HAP-1 (cell line): ENCODE measurements at regions not wholly inside any gene's neighbourhood (a gene's known extent, or its start where the extent isn't known, plus 50 kb on each side); places are given as distances from the start of the nearest gene placed in this dataset.

Experiments
- DNase-seq, 2 experiments: peaks; one replicate each; pipeline ENCODE4 v3.0.0-alpha.2; 2016 to 2020; ENCODE audit warnings: low spot score in 2 of 2
- H3K27me3 ChIP-seq: fragments of 250-450 bp; sonication (Bioruptor Pico); 2 replicates; pipeline ENCODE4 v1.5.1; 2020; ENCODE audit warnings: low read depth, mild to moderate bottlenecking, moderate library complexity
- H3K36me3 ChIP-seq: fragments of 250-450 bp; sonication (Bioruptor Pico); replicated peaks from 2 replicates; pipeline ENCODE4 v1.5.1; 2020; ENCODE audit warnings: mild to moderate bottlenecking
- H3K4me1 ChIP-seq: fragments of 250-450 bp; sonication (Bioruptor Pico); 2 replicates; pipeline ENCODE4 v1.5.1; 2020; ENCODE audit warnings: mild to moderate bottlenecking
- H3K4me3 ChIP-seq: fragments of 250-450 bp; sonication (Bioruptor Pico); 2 replicates; pipeline ENCODE4 v1.5.1; 2020; ENCODE audit warnings: mild to moderate bottlenecking, moderate library complexity
- H3K9me3 ChIP-seq: fragments of 250-450 bp; sonication (Bioruptor Pico); 2 replicates; pipeline ENCODE4 v1.5.1; 2020; ENCODE audit warnings: mild to moderate bottlenecking, moderate library complexity
- in situ Hi-C: fragments of 300-500 bp; cut with MboI; formaldehyde crosslinking; loops from 3 replicates; pipeline ENCODE4 v1.14.3; 2020; ENCODE audit warnings: low sequenced_read_pairs, inconsistent platforms, mixed read lengths

- Histone ChIP-seq H3K36me3 (no peaks in the 10 kb centered on the region), H3K9me3 (no peaks in the 10 kb centered on the region), H3K4me1 (no peaks in the 10 kb centered on the region), H3K27me3 (no peaks in the 10 kb centered on the region), H3K4me3 (no peak overlapping the region)
- DNase-seq = no peak
- in situ Hi-C loops = no loop called here
Observed at GRCh38 chr3:107013641-107014040, 363.6 kb upstream of the CCDC54 start.

DNA sequence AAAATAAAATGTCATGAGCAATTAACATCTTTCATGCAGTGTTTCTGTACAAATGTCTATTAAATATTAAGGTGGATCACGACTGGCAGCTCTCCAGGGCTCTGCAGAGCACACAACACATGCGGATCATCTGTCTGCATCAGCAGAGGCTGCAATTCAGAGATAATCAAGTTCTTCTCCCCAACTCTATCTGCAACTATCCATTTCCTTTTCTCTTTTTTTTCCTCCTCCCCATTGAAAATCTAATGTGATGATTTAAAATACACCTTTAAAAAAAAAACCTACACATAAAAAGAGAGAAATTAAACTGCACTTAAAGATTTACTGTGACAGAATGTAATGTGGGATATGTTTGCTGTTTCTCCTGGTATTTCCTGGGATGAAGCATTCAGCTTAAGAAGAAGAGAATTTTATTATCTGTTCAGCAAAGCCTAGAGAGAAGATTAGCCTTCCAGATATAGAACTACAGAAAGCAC lies 352.6 kb upstream of the CCDC54 start:
- DNase-seq = no peak
- Histone ChIP-seq H3K4me3 (no peak overlapping the region), H3K27me3 (no peaks in the 10 kb centered on the region), H3K4me1 (no peaks in the 10 kb centered on the region), H3K36me3 (no peaks in the 10 kb centered on the region), H3K9me3 (no peaks in the 10 kb centered on the region)
- in situ Hi-C loops = no loop called here

DNA sequence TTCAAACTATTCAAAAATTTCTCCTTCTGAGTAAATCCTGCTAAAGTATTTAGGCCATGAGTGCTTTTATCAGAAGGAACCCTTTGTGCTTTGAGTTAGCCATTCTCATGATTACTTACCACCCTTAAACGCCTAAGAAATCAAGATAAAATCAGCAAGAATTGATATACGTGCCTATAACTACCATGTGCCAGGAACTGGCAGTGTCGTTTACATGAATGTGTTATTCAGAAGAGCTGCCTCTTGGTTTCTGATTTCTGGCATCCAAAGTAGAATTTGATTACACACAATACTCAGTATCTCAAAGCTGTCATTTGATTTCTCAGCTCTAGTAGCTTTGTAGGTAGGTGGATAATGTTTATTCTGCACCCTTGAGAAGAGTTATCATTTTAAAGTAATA lies 351.3 kb upstream of the CCDC54 start:
- in situ Hi-C loops = no loop called here
- Histone ChIP-seq H3K27me3 (no peaks in the 10 kb centered on the region), H3K9me3 (no peaks in the 10 kb centered on the region), H3K36me3 (no peaks in the 10 kb centered on the region), H3K4me3 (no peak overlapping the region), H3K4me1 (no peaks in the 10 kb centered on the region)
- DNase-seq = no peak

DNA sequence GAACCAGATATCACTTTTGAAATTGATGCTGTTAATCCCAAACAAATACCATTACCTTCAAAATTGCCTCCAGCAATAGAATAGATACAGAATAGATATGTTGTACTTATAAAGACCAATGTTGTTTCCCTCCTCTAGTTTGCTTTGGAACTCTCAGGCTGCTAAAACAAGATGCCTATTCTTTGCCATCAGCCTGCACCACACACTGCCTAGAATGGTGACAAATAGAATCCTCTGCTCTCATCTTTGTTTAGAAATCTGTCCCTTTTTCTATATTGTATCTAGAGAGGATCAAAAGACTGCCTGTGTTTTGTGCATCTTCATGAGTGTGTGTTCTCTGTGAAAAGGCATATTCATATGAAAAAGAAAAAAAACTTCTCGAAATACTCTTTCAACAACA lies 349.2 kb upstream of the CCDC54 start:
- in situ Hi-C loops = no loop called here

GRCh38 chr3:107028626-107029025 lies 348.6 kb upstream of the CCDC54 start:
- H3K9me3 ChIP-seq = no peaks in the 10 kb centered on the region
- no peak overlapping the region for H3K4me3 ChIP-seq
- H3K4me1 ChIP-seq = no peaks in the 10 kb centered on the region
- in situ Hi-C loops = no loop called here
- DNase-seq = no peak
- H3K27me3 ChIP-seq = no peaks in the 10 kb centered on the region
- no peaks in the 10 kb centered on the region for H3K36me3 ChIP-seq

More for the DNA sequence above, 349.2 kb upstream of the CCDC54 start:
- H3K9me3 ChIP-seq = no peaks in the 10 kb centered on the region
- no peak for DNase-seq
- H3K36me3 ChIP-seq = no peaks in the 10 kb centered on the region
- no peak overlapping the region for H3K4me3 ChIP-seq
- no peaks in the 10 kb centered on the region for H3K27me3 ChIP-seq
- H3K4me1 ChIP-seq = no peaks in the 10 kb centered on the region

DNA sequence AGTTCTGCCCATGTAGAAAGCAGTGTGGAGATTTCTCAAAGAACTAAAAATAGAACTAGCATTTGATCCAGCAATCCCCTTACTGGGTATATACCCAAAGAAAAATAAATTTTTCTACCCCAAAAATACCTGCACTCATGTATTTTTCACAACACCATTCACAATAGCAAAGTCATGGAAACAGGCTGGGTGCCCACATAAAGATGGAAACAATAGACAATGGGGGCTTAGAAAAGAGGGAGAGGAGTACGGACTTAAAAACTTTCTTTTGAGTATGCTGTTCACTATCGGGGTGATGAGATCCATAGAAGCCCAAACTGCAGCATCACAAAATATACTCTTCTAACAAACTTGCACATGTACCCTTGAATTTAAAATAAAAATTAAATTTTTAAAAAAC lies 345.1 kb upstream of the CCDC54 start:
- Histone ChIP-seq H3K9me3 (no peaks in the 10 kb centered on the region), H3K4me3 (no peak overlapping the region), H3K36me3 (no peaks in the 10 kb centered on the region), H3K27me3 (no peaks in the 10 kb centered on the region), H3K4me1 (no peaks in the 10 kb centered on the region)
- no peak for DNase-seq
- in situ Hi-C loops = no loop called here

DNA sequence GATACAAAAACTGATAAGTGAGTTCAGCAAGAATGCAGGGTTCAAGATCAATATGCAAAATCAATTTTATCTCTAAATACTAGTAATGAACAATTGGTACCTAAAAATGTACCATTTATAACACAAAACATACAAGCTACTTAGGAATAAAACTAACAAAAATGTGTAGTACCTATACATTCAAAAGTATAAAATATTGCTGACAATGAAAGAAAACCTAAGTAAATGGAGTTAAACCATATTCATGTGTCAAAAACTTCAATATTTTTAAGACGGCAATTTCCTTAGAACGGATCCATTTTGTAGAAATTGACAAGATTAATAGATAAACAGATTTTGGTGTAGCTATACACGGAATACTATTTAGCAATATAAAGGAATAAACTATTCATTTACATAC lies 343.1 kb upstream of the CCDC54 start:
- H3K4me3 ChIP-seq = no peak overlapping the region
- DNase-seq = no peak
- H3K27me3 ChIP-seq = no peaks in the 10 kb centered on the region
- in situ Hi-C loops = no loop called here
- no peaks in the 10 kb centered on the region for H3K9me3 ChIP-seq
- no peaks in the 10 kb centered on the region for H3K36me3 ChIP-seq
- H3K4me1 ChIP-seq = no peaks in the 10 kb centered on the region

DNA sequence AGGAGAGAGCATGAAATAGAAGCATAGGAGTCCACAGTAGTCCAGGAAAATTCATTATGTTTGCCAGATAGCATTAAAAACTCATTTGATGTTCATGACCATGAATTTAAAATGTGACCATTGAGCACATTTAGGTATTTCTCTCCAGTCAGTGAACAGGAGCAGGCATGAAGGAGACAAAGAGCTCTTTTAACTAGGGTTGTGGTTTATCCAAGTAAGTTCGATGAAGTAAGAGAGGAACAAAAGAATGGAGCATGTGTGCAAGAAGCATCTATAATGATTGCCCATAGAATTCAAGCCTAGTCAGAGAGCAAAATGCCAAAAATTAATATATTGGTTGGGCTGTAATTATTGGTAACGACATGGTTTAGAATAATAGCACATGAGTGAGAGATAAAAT lies 342.1 kb upstream of the CCDC54 start:
- Histone ChIP-seq H3K4me1 (no peaks in the 10 kb centered on the region), H3K27me3 (no peaks in the 10 kb centered on the region), H3K36me3 (no peaks in the 10 kb centered on the region), H3K4me3 (no peak overlapping the region), H3K9me3 (no peaks in the 10 kb centered on the region)
- in situ Hi-C loops = no loop called here
- DNase-seq = no peak

GRCh38 chr3:107044677-107045076 lies 332.6 kb upstream of the CCDC54 start:
- H3K9me3 ChIP-seq = no peaks in the 10 kb centered on the region
- no peaks in the 10 kb centered on the region for H3K4me1 ChIP-seq
- H3K4me3 ChIP-seq = no peak overlapping the region
- H3K27me3 ChIP-seq = no peaks in the 10 kb centered on the region
- no peaks in the 10 kb centered on the region for H3K36me3 ChIP-seq
- in situ Hi-C loops = no loop called here
- no peak for DNase-seq

GRCh38 chr3:107045791-107046190 lies 331.4 kb upstream of the CCDC54 start:
- no peak for DNase-seq
- in situ Hi-C loops = no loop called here
- H3K9me3 ChIP-seq = no peaks in the 10 kb centered on the region
- no peak overlapping the region for H3K4me3 ChIP-seq
- no peaks in the 10 kb centered on the region for H3K4me1 ChIP-seq
- H3K36me3 ChIP-seq = no peaks in the 10 kb centered on the region
- no peaks in the 10 kb centered on the region for H3K27me3 ChIP-seq

DNA sequence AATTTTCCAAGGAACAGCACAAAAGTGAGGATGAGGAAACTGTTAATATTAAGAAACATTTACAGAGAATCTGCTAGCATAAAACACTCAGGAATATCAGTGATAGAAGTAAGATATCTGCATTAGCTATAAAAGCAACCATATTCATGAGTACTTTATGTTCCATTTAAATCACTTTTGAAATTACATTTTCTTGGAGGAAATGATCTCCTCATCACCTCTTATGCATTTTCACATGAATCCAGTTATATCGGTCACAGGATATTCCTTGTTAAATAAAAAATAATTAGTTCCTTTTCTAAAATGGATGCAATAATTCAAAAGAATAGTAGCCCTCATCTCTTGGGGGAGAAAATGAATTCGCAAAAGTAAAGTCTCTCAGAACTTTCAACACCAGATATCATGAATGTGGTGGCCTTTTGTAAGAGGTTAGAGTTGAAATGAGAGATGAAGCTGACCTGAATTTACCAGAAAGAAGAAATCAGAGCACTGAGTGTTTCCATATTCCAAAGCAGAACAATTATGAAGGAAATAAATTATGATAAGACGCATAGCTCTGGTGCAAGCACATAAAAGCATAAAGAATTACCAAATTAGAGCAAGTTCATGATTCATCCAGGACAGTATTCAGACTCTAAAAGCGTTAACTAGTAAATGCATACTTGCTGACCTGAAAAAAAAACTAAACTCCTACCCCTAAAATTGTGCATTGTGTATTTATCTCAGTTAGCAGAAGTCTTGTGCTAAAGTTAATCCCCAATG lies 321.9 kb upstream of the CCDC54 start:
- no peak for DNase-seq
- Histone ChIP-seq H3K27me3 (no peaks in the 10 kb centered on the region), H3K4me3 (no peak overlapping the region), H3K36me3 (no peaks in the 10 kb centered on the region), H3K9me3 (no peaks in the 10 kb centered on the region), H3K4me1 (no peaks in the 10 kb centered on the region)
- in situ Hi-C loops = no loop called here

GRCh38 chr3:107061466-107061865 lies 315.8 kb upstream of the CCDC54 start:
- no peak for DNase-seq
- no peak overlapping the region for H3K4me3 ChIP-seq
- in situ Hi-C loops = no loop called here
- H3K27me3 ChIP-seq = no peaks in the 10 kb centered on the region
- H3K4me1 ChIP-seq = no peaks in the 10 kb centered on the region; the same call in 1 of the 2 replicates
- no peaks in the 10 kb centered on the region for H3K36me3 ChIP-seq
- H3K9me3 ChIP-seq = no peaks in the 10 kb centered on the region

GRCh38 chr3:107062310-107062709 lies 314.9 kb upstream of the CCDC54 start:
- in situ Hi-C loops = no loop called here
- Histone ChIP-seq H3K36me3 (no peaks in the 10 kb centered on the region), H3K4me1 (no peaks in the 10 kb centered on the region; the same call in 1 of the 2 replicates), H3K9me3 (no peaks in the 10 kb centered on the region), H3K27me3 (no peaks in the 10 kb centered on the region), H3K4me3 (no peak overlapping the region)
- DNase-seq = no peak

DNA sequence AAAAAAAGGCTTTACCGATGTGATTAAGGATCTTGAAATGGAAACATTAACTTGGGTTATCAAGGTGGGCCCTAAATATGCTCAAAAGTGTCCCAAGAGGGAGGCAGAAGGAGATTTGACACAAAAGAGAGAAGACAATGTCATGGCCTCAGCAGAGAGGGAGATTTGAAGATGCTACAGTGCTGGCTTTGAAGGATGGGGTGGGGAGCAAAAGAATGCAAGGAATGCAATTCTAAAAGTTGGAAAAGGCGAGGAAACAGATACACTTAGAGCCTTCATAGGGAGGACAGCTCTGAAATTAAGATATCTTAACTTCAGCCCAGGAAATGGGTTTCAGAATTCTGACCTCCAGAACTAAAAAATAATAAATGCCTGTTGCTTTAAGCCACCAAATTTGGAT lies 314.5 kb upstream of the CCDC54 start:
- H3K36me3 ChIP-seq = no peaks in the 10 kb centered on the region
- no peaks in the 10 kb centered on the region for H3K27me3 ChIP-seq
- DNase-seq = no peak
- no peak overlapping the region for H3K4me3 ChIP-seq
- H3K9me3 ChIP-seq = no peaks in the 10 kb centered on the region
- in situ Hi-C loops = no loop called here
- H3K4me1 ChIP-seq = no peaks in the 10 kb centered on the region; the same call in 1 of the 2 replicates

GRCh38 chr3:107063351-107063750 lies 313.9 kb upstream of the CCDC54 start:
- DNase-seq = no peak
- in situ Hi-C loops = no loop called here
- no peaks in the 10 kb centered on the region; the same call in 1 of the 2 replicates for H3K4me1 ChIP-seq
- H3K36me3 ChIP-seq = no peaks in the 10 kb centered on the region
- no peaks in the 10 kb centered on the region for H3K27me3 ChIP-seq
- H3K9me3 ChIP-seq = no peaks in the 10 kb centered on the region
- no peak overlapping the region for H3K4me3 ChIP-seq
